HEK293 (cell line): ENCODE measurements at regions not wholly inside any gene's neighbourhood (a gene's known extent, or its start where the extent isn't known, plus 50 kb on each side); places are given as distances from the start of the nearest gene placed in this dataset.

ENCODE experiments used
- CTCF ChIA-PET: fragments of 350-600 bp; formaldehyde crosslinking; extraction: SDS; loops from one replicate; lab custom pipeline; 2021; ENCODE audit warnings: antibody characterized with exemption; lab: Yijun Ruan, JAX
- POLR2A ChIA-PET: fragments of 300-600 bp; formaldehyde crosslinking; extraction: SDS; loops from one replicate; lab custom pipeline; 2020; ENCODE audit warnings: antibody characterized with exemption, inconsistent platforms; lab: Yijun Ruan, JAX
- H3K27ac ChIP-seq: fragments of 200-500 bp; sonication (Bioruptor generic); 2 replicates; pipeline ENCODE4 v1.5.1; 2014; ENCODE audit warnings: low read depth, low read length, control low read depth, inconsistent platforms; ENCODE audit errors: extremely low read depth
- H3K36me3 ChIP-seq, 2 experiments: fragments of 200-500 bp in 1 of 2; sonication (Bioruptor generic) in 1 of 2; 1 replicate in 1 of 2; 2 replicates in 1 of 2; pipeline ENCODE4 v1.5.1; 2014 to 2017; ENCODE audit warnings: inconsistent platforms in 2 of 2, low read length in 2 of 2; ENCODE audit not compliant: control insufficient read depth in 2 of 2, insufficient read depth in 1 of 2
- H3K4me1 ChIP-seq: fragments of 200-500 bp; sonication (Bioruptor generic); 2 replicates; pipeline ENCODE4 v1.5.1; 2014; ENCODE audit warnings: mild to moderate bottlenecking, low read length, inconsistent platforms; ENCODE audit not compliant: control insufficient read depth, insufficient read depth
- H3K4me3 ChIP-seq: 2 replicates; pipeline ENCODE4 v1.5.1; 2011; ENCODE audit warnings: low read depth, mild to moderate bottlenecking, control low read depth, low read length, moderate library complexity
- H3K9me3 ChIP-seq: fragments of 200-500 bp; sonication (Bioruptor generic); 2 replicates; pipeline ENCODE4 v1.5.1; 2014; ENCODE audit warnings: low read depth, low read length, inconsistent platforms; ENCODE audit not compliant: control insufficient read depth, insufficient read depth
- PATZ1 ChIP-seq: fragments of 450-650 bp; formaldehyde crosslinking; IDR thresholded peaks from 2 replicates; pipeline ENCODE4 v1.5.1; 2016; ENCODE audit warnings: missing biosample characterization, missing genetic modification characterization
- REPIN1 ChIP-seq: fragments of 450-650 bp; formaldehyde crosslinking; IDR thresholded peaks from 2 replicates; pipeline ENCODE4 v1.5.1; 2017; ENCODE audit warnings: missing biosample characterization, missing genetic modification characterization, low read depth
- SP7 ChIP-seq: fragments of 450-650 bp; formaldehyde crosslinking; IDR thresholded peaks from 2 replicates; pipeline ENCODE4 v1.5.1; 2016; ENCODE audit warnings: missing biosample characterization, missing genetic modification characterization
- ZFP69B ChIP-seq: fragments of 450-650 bp; formaldehyde crosslinking; IDR thresholded peaks from 2 replicates; pipeline ENCODE4 v1.5.1; 2016; ENCODE audit warnings: missing biosample characterization, missing genetic modification characterization
- ZNF146 ChIP-seq: fragments of 450-650 bp; formaldehyde crosslinking; IDR thresholded peaks from 2 replicates; pipeline ENCODE4 v1.5.1; 2016; ENCODE audit warnings: missing biosample characterization, missing genetic modification characterization
- ZNF157 ChIP-seq: fragments of 450-650 bp; formaldehyde crosslinking; IDR thresholded peaks from 2 replicates; pipeline ENCODE4 v1.5.1; 2016; ENCODE audit warnings: missing biosample characterization, missing genetic modification characterization
- ZNF24 ChIP-seq: fragments of 450-650 bp; formaldehyde crosslinking; IDR thresholded peaks from 2 replicates; pipeline ENCODE4 v1.5.1; 2016; ENCODE audit warnings: missing biosample characterization, missing genetic modification characterization
- ZNF37A ChIP-seq: fragments of 450-650 bp; IDR thresholded peaks from 2 replicates; pipeline ENCODE4 v1.5.1; 2018; ENCODE audit warnings: missing biosample characterization, missing genetic modification characterization
- ZNF48 ChIP-seq: fragments of 450-650 bp; formaldehyde crosslinking; IDR thresholded peaks from 2 replicates; pipeline ENCODE4 v1.5.1; 2016; ENCODE audit warnings: missing biosample characterization, missing genetic modification characterization
- ZNF488 ChIP-seq: fragments of 450-650 bp; formaldehyde crosslinking; IDR thresholded peaks from 2 replicates; pipeline ENCODE4 v1.5.1; 2016; ENCODE audit warnings: missing biosample characterization, missing genetic modification characterization
- ZNF510 ChIP-seq: fragments of 450-650 bp; formaldehyde crosslinking; IDR thresholded peaks from 2 replicates; pipeline ENCODE4 v1.5.1; 2018; ENCODE audit warnings: mild to moderate bottlenecking, missing genetic modification characterization, missing biosample characterization; ENCODE audit not compliant: insufficient replicate concordance
- ZNF561 ChIP-seq: fragments of 450-650 bp; IDR thresholded peaks from 2 replicates; pipeline ENCODE4 v1.5.1; 2018; ENCODE audit warnings: missing biosample characterization, missing genetic modification characterization, borderline replicate concordance
- ZNF623 ChIP-seq: fragments of 450-650 bp; formaldehyde crosslinking; IDR thresholded peaks from 2 replicates; pipeline ENCODE4 v1.5.1; 2016; ENCODE audit warnings: missing biosample characterization, missing genetic modification characterization
- ZNF626 ChIP-seq: fragments of 450-650 bp; sonication (Bioruptor Pico); formaldehyde crosslinking; IDR thresholded peaks from 2 replicates; pipeline ENCODE4 v1.5.1; 2018; ENCODE audit warnings: missing biosample characterization, missing genetic modification characterization, inconsistent platforms
- ZNF645 ChIP-seq: fragments of 450-650 bp; formaldehyde crosslinking; IDR thresholded peaks from 2 replicates; pipeline ENCODE4; 2016; ENCODE audit warnings: missing biosample characterization, missing genetic modification characterization
- ZNF837 ChIP-seq: fragments of 450-650 bp; formaldehyde crosslinking; IDR thresholded peaks from 2 replicates; pipeline ENCODE4 v1.5.1; 2016; ENCODE audit warnings: missing biosample characterization, missing genetic modification characterization
- ZSCAN16 ChIP-seq: fragments of 450-650 bp; formaldehyde crosslinking; IDR thresholded peaks from 2 replicates; pipeline ENCODE4 v1.5.1; 2016; ENCODE audit warnings: missing biosample characterization, missing genetic modification characterization
- TF ChIP-seq, protein P1 (sequence below): fragments of 450-650 bp; formaldehyde crosslinking; IDR thresholded peaks from 2 replicates; pipeline ENCODE4 v1.5.1; 2016; ENCODE audit warnings: missing biosample characterization, missing genetic modification characterization, low read depth
- TF ChIP-seq, protein P2 (sequence below): fragments of 450-650 bp; formaldehyde crosslinking; IDR thresholded peaks from 2 replicates; pipeline ENCODE4 v1.5.1; 2016; ENCODE audit warnings: missing biosample characterization, missing genetic modification characterization

DNA sequence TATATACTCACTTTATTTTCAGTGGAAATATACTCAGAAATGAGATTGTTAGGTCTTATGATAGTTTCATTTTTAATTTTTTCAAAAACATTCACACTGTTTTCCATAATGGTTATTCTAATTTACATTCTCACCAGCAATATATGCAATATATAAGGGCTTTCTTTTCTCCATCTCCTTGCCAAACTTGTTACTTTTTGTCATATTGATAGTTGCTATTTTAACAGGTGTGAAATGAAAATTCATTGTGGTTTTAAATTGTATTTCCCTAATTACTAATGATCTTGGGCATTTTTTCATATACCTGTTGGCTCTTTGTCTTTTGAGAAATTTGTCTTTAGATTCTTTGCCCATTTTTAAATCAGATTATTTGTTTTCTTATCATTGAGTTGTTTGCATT lies 325.2 kb downstream of the DIPK2A start:
- H3K27ac ChIP-seq = no peak overlapping the region
- H3K9me3 ChIP-seq = no peaks in the 10 kb centered on the region
- no peaks in the 10 kb centered on the region for H3K36me3 ChIP-seq
- H3K4me3 ChIP-seq = no peak overlapping the region
- POLR2A ChIA-PET = no interaction called here
- no peaks in the 10 kb centered on the region for H3K4me1 ChIP-seq
- CTCF ChIA-PET = no interaction called here
- no peak for TF ChIP-seq ZNF37A
- TF ChIP-seq PATZ1 (tag by site-specific recombination) = no peak
- TF ChIP-seq ZNF623 = no peak
- TF ChIP-seq ZFP69B (tag by site-specific recombination) = no peak
- TF ChIP-seq ZNF645 (tag by site-specific recombination) = no peak
- no peak for TF ChIP-seq ZNF561 (tag by site-specific recombination)
- TF ChIP-seq, all 188 proteins: peak for 0

GRCh38 chr3:144301863-144302262 lies 330.2 kb downstream of the DIPK2A start:
- no peaks in the 10 kb centered on the region for H3K36me3 ChIP-seq
- H3K9me3 ChIP-seq = no peaks in the 10 kb centered on the region
- no peak overlapping the region for H3K4me3 ChIP-seq
- TF ChIP-seq, protein P1, sequence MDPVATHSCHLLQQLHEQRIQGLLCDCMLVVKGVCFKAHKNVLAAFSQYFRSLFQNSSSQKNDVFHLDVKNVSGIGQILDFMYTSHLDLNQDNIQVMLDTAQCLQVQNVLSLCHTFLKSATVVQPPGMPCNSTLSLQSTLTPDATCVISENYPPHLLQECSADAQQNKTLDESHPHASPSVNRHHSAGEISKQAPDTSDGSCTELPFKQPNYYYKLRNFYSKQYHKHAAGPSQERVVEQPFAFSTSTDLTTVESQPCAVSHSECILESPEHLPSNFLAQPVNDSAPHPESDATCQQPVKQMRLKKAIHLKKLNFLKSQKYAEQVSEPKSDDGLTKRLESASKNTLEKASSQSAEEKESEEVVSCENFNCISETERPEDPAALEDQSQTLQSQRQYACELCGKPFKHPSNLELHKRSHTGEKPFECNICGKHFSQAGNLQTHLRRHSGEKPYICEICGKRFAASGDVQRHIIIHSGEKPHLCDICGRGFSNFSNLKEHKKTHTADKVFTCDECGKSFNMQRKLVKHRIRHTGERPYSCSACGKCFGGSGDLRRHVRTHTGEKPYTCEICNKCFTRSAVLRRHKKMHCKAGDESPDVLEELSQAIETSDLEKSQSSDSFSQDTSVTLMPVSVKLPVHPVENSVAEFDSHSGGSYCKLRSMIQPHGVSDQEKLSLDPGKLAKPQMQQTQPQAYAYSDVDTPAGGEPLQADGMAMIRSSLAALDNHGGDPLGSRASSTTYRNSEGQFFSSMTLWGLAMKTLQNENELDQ (tag by site-specific recombination) = no peak
- TF ChIP-seq ZNF146 (tag by site-specific recombination) = no peak
- TF ChIP-seq ZNF24 (tag by site-specific recombination) = no peak
- TF ChIP-seq ZNF488 (tag by site-specific recombination) = no peak
- no peak for TF ChIP-seq ZNF837 (tag by site-specific recombination)
- no peak for TF ChIP-seq ZNF48 (tag by site-specific recombination)
- no peak for TF ChIP-seq ZNF157 (tag by site-specific recombination)
- TF ChIP-seq, protein P2, sequence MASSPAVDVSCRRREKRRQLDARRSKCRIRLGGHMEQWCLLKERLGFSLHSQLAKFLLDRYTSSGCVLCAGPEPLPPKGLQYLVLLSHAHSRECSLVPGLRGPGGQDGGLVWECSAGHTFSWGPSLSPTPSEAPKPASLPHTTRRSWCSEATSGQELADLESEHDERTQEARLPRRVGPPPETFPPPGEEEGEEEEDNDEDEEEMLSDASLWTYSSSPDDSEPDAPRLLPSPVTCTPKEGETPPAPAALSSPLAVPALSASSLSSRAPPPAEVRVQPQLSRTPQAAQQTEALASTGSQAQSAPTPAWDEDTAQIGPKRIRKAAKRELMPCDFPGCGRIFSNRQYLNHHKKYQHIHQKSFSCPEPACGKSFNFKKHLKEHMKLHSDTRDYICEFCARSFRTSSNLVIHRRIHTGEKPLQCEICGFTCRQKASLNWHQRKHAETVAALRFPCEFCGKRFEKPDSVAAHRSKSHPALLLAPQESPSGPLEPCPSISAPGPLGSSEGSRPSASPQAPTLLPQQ (tag by site-specific recombination) = no peak
- TF ChIP-seq REPIN1 (tag by site-specific recombination) = no peak
- TF ChIP-seq SP7 (tag by site-specific recombination) = no peak
- no peak for TF ChIP-seq ZNF510 (tag by site-specific recombination)
- TF ChIP-seq ZNF626 (tag by site-specific recombination) = no peak
- no peak for TF ChIP-seq ZSCAN16
- no peak overlapping the region for H3K27ac ChIP-seq
- no peaks in the 10 kb centered on the region for H3K4me1 ChIP-seq
- CTCF ChIA-PET = no interaction called here
- POLR2A ChIA-PET = no interaction called here
